GM23338 (cell line): ENCODE measurements at regions not wholly inside any gene's neighbourhood (a gene's known extent, or its start where the extent isn't known, plus 50 kb on each side); places are given as distances from the start of the nearest gene placed in this dataset.

Source experiments
- CREB1 ChIP-seq: fragments of 250-450 bp; sonication (Bioruptor Pico); IDR thresholded peaks from 2 replicates; pipeline ENCODE4 v1.5.0; 2020; ENCODE audit warnings: low read depth, mild to moderate bottlenecking, moderate library complexity
- CTCF ChIP-seq, 2 experiments: fragments of 200-600 bp in 1 of 2; sonication (generic) in 1 of 2; conservative IDR thresholded peaks; 2 replicates each; pipeline versions ENCODE4 v1.5.1 to v1.6.1; 2016 to 2017; ENCODE audit warnings: antibody characterized with exemption in 2 of 2, low read depth in 2 of 2, mild to moderate bottlenecking in 2 of 2, moderate library complexity in 1 of 2
- EZH2 ChIP-seq: fragments of 200-600 bp; sonication (generic); IDR thresholded peaks from one replicate; pipeline ENCODE4 v1.8.0; 2017; ENCODE audit warnings: antibody characterized with exemption, mild to moderate bottlenecking, low read depth; ENCODE audit not compliant: unreplicated experiment
- EZH2phosphoT487 ChIP-seq: fragments of 200-600 bp; sonication (generic); IDR thresholded peaks from one replicate; pipeline ENCODE4 v1.8.1; 2018; ENCODE audit warnings: antibody characterized with exemption; ENCODE audit not compliant: unreplicated experiment
- JUNB ChIP-seq: IDR thresholded peaks from one replicate; pipeline ENCODE4 v1.6.1; 2016; ENCODE audit warnings: antibody characterized with exemption; ENCODE audit not compliant: unreplicated experiment
- NANOG ChIP-seq: IDR thresholded peaks from 2 replicates; pipeline ENCODE4 v1.6.1; 2016; ENCODE audit warnings: antibody characterized with exemption, borderline replicate concordance
- POLR2AphosphoS5 ChIP-seq: IDR thresholded peaks from 2 replicates; pipeline ENCODE4 v1.6.1; 2016; ENCODE audit warnings: antibody characterized with exemption, low read depth
- REST ChIP-seq: IDR thresholded peaks from one replicate; pipeline ENCODE4 v1.6.1; 2018; ENCODE audit warnings: antibody characterized with exemption; ENCODE audit not compliant: unreplicated experiment
- STAT1 ChIP-seq: IDR thresholded peaks from one replicate; pipeline ENCODE4 v1.6.1; 2016; ENCODE audit warnings: antibody characterized with exemption; ENCODE audit not compliant: unreplicated experiment
- ZNF114 ChIP-seq: fragments of 250-450 bp; sonication (Bioruptor Pico); IDR thresholded peaks from 2 replicates; pipeline ENCODE4 v1.5.0; 2020; ENCODE audit warnings: mild to moderate bottlenecking, moderate library complexity
- ZNF331 ChIP-seq: fragments of 250-450 bp; sonication (Bioruptor Pico); IDR thresholded peaks from 2 replicates; pipeline ENCODE4 v1.5.0; 2020; ENCODE audit warnings: low read depth, mild to moderate bottlenecking, moderate library complexity

GRCh38 chr2:206855585-206856433 lies 83.5 kb upstream of the CPO start:
- TF ChIP-seq POLR2AphosphoS5 (no peak), CTCF (conservative IDR thresholded peaks at IDR 0.05; ENCODE audit: low read depth in 2 of 2) (no peak), REST (no peak), NANOG (no peak), EZH2 (no peak), ZNF114 (CRISPR knock-in tag) (no peak), EZH2phosphoT487 (no peak), ZNF331 (CRISPR knock-in tag) (no peak), JUNB (no peak), CREB1 (no peak), STAT1 (no peak)
